ENCODE measurements at regions not wholly inside any gene's neighbourhood (a gene's known extent, or its start where the extent isn't known, plus 50 kb on each side); places are given as distances from the start of the nearest gene placed in this dataset.

DNA sequence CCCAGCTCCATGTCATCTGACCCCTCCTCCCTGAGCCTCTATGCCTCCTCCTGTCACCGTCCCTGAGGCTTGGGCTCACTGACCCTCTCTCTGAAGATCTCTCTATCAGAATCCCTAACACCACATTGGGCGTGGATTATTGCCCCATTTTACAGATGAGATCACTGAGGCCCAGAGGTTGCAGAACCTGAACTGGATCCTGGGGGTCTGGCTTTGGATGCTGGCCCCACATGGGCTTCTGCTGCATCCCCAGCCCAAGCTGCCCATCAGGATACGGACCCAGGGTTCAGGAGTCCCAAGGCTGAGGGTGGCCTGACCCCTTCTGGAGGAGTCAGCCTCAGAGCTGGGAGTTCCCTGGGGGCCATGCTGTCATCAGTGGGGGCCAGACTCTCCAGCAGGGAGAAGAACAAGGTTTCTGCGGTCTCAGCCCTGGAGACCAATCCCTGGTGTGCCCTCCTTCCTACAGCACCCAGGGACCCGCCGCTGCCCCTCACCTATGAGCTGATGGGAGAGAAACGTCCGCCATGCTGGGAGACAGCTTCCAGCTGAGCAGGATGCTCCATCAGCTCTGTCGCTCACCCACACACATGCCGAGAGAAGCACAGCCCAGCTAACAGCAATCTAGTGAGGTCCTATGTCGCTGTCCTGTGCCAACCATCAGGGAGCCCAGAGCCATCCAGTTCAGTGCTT lies 273.1 kb downstream of the UACA start:
- H3K4me1 ChIP-seq (ENCODE audit: control insufficient read depth in 1 of 2, insufficient read depth in 2 of 2, low read length in 2 of 2): peaks cover 36 to 40% of the 10 kb centered on the region in 2 experiments
- CTCF ChIA-PET: no interaction called here
- intact Hi-C loops (cut with micrococcal nuclease): no loop called here

More for the DNA sequence above, 273.1 kb downstream of the UACA start:
- no peaks in the 10 kb centered on the region for H3K9me2 ChIP-seq (ENCODE audit: insufficient read depth)
- H3K4me2 ChIP-seq (ENCODE audit: low read length): no peak overlapping the region
- POLR2A ChIA-PET: no interaction called here
- no TSS peak for BruUV-seq (replicated peaks)
- no peak overlapping the region for H3K27ac ChIP-seq (ENCODE audit: low read depth, low read length)
- TF ChIP-seq SIN3A (IDR thresholded peaks at IDR 0.05; ENCODE audit: low read depth) (no peak), ZNF274 (IDR thresholded peaks at IDR 0.05; ENCODE audit: low read depth, low read length) (no peak), CEBPB (IDR thresholded peaks at IDR 0.05; ENCODE audit: low read depth) (no peak), SP1 (IDR thresholded peaks at IDR 0.05; ENCODE audit: low read depth) (no peak), EZH2 (IDR thresholded peaks at IDR 0.05) (no peak), ELF1 (IDR thresholded peaks at IDR 0.05; ENCODE audit: borderline replicate concordance, low read depth) (no peak), RAD21 (IDR thresholded peaks at IDR 0.05; ENCODE audit: low read depth) (no peak), ZFX (IDR thresholded peaks at IDR 0.05) (no peak), TCF7L2 (IDR thresholded peaks at IDR 0.05; ENCODE audit: borderline replicate concordance, extremely low read depth, insufficient read depth, insufficient read length) (no peak), POLR2A (IDR thresholded peaks at IDR 0.05; ENCODE audit: borderline replicate concordance, extremely low read depth, insufficient read depth, insufficient read length) (no peak), CBX3 (IDR thresholded peaks at IDR 0.05; ENCODE audit: low read depth) (no peak), SRF (IDR thresholded peaks at IDR 0.05; ENCODE audit: low read depth) (no peak), YY1 (IDR thresholded peaks at IDR 0.05; ENCODE audit: extremely low read depth, insufficient replicate concordance, low read depth, low read length) (no peak), JUND (IDR thresholded peaks at IDR 0.05) (no peak), FOSL1 (IDR thresholded peaks at IDR 0.05; ENCODE audit: low read depth) (no peak)
- TF ChIP-seq, protein P1, sequence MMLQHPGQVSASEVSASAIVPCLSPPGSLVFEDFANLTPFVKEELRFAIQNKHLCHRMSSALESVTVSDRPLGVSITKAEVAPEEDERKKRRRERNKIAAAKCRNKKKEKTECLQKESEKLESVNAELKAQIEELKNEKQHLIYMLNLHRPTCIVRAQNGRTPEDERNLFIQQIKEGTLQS (IDR thresholded peaks at IDR 0.05): no peak
- TF ChIP-seq, protein P2, sequence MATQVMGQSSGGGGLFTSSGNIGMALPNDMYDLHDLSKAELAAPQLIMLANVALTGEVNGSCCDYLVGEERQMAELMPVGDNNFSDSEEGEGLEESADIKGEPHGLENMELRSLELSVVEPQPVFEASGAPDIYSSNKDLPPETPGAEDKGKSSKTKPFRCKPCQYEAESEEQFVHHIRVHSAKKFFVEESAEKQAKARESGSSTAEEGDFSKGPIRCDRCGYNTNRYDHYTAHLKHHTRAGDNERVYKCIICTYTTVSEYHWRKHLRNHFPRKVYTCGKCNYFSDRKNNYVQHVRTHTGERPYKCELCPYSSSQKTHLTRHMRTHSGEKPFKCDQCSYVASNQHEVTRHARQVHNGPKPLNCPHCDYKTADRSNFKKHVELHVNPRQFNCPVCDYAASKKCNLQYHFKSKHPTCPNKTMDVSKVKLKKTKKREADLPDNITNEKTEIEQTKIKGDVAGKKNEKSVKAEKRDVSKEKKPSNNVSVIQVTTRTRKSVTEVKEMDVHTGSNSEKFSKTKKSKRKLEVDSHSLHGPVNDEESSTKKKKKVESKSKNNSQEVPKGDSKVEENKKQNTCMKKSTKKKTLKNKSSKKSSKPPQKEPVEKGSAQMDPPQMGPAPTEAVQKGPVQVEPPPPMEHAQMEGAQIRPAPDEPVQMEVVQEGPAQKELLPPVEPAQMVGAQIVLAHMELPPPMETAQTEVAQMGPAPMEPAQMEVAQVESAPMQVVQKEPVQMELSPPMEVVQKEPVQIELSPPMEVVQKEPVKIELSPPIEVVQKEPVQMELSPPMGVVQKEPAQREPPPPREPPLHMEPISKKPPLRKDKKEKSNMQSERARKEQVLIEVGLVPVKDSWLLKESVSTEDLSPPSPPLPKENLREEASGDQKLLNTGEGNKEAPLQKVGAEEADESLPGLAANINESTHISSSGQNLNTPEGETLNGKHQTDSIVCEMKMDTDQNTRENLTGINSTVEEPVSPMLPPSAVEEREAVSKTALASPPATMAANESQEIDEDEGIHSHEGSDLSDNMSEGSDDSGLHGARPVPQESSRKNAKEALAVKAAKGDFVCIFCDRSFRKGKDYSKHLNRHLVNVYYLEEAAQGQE (IDR thresholded peaks at IDR 0.05; ENCODE audit: low read depth): no peak
- TF ChIP-seq, protein P3, sequence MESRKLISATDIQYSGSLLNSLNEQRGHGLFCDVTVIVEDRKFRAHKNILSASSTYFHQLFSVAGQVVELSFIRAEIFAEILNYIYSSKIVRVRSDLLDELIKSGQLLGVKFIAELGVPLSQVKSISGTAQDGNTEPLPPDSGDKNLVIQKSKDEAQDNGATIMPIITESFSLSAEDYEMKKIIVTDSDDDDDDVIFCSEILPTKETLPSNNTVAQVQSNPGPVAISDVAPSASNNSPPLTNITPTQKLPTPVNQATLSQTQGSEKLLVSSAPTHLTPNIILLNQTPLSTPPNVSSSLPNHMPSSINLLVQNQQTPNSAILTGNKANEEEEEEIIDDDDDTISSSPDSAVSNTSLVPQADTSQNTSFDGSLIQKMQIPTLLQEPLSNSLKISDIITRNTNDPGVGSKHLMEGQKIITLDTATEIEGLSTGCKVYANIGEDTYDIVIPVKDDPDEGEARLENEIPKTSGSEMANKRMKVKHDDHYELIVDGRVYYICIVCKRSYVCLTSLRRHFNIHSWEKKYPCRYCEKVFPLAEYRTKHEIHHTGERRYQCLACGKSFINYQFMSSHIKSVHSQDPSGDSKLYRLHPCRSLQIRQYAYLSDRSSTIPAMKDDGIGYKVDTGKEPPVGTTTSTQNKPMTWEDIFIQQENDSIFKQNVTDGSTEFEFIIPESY (IDR thresholded peaks at IDR 0.05; ENCODE audit: extremely low read depth, insufficient replicate concordance, low read length): no peak
- TF ChIP-seq, protein P4, sequence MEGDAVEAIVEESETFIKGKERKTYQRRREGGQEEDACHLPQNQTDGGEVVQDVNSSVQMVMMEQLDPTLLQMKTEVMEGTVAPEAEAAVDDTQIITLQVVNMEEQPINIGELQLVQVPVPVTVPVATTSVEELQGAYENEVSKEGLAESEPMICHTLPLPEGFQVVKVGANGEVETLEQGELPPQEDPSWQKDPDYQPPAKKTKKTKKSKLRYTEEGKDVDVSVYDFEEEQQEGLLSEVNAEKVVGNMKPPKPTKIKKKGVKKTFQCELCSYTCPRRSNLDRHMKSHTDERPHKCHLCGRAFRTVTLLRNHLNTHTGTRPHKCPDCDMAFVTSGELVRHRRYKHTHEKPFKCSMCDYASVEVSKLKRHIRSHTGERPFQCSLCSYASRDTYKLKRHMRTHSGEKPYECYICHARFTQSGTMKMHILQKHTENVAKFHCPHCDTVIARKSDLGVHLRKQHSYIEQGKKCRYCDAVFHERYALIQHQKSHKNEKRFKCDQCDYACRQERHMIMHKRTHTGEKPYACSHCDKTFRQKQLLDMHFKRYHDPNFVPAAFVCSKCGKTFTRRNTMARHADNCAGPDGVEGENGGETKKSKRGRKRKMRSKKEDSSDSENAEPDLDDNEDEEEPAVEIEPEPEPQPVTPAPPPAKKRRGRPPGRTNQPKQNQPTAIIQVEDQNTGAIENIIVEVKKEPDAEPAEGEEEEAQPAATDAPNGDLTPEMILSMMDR (IDR thresholded peaks at IDR 0.05 in 2 of 3, conservative IDR thresholded peaks at IDR 0.05 in 1 of 3; ENCODE audit: borderline replicate concordance in 1 of 3, insufficient read depth in 1 of 3, low read depth in 2 of 3, low read length in 2 of 3): no peak
- TF ChIP-seq, protein P5, sequence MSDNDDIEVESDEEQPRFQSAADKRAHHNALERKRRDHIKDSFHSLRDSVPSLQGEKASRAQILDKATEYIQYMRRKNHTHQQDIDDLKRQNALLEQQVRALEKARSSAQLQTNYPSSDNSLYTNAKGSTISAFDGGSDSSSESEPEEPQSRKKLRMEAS (IDR thresholded peaks at IDR 0.05): no peak
- ATAC-seq (no peak), DNase-seq (ENCODE audit: low read depth, low spot score) (no peak)
- H3K36me3 ChIP-seq (ENCODE audit: control insufficient read depth in 1 of 2, insufficient read depth in 2 of 2, low read length in 2 of 2): no peaks in the 10 kb centered on the region
- no peaks in the 10 kb centered on the region for H3K79me2 ChIP-seq (ENCODE audit: insufficient read depth, low read length)
- RAD21 ChIA-PET (ENCODE audit: low non-redundant PET in 1 of 2, low total read pairs in 2 of 2, uncharacterized antibody in 2 of 2, unreplicated experiment in 2 of 2): no interaction called here
- H4K20me1 ChIP-seq (ENCODE audit: insufficient read depth): no peaks in the 10 kb centered on the region
- H3K9ac ChIP-seq (ENCODE audit: low read length): no peak overlapping the region
- H2AFZ ChIP-seq (ENCODE audit: low read depth, low read length, poor library complexity, severe bottlenecking): no peak overlapping the region
- H3K9me3 ChIP-seq (ENCODE audit: control insufficient read depth in 1 of 2, insufficient read depth in 1 of 2, low read depth in 1 of 2, low read length in 2 of 2): no peaks in the 10 kb centered on the region
- peaks cover 4% of the 10 kb centered on the region; the same call in 1 of the 2 replicates for H3K27me3 ChIP-seq (ENCODE audit: insufficient read depth, low read length)
- H3K4me3 ChIP-seq (replicated peaks in 1 of 2; ENCODE audit: low read depth in 1 of 2, low read length in 2 of 2): no peak overlapping the region
